ENCODE measurements at regions not wholly inside any gene's neighbourhood (a gene's known extent, or its start where the extent isn't known, plus 50 kb on each side); places are given as distances from the start of the nearest gene placed in this dataset.

DNA sequence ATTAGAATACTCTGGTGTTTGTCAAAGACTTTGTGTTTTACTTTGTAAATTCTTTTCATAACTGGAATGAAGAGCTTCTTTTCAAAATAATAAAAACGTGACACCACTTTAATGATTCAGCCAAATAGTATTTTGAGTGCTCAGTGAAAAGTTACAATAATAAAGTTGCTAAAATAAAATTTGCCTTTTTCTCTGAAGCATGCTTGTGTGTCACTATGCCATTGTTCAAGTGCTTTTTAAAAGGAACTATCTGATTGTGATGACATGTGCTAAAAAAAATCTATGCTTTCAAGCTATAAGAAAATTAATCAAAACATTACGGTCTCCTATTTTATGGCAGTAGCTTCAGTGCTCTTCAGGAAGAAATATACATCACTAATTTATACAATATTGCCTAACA is 1290.5 kb upstream of the B3GALT2 start:
- TF ChIP-seq EZH2 (IDR thresholded peaks at IDR 0.05; ENCODE audit: borderline replicate concordance) = no peak
- TF ChIP-seq, protein P1, sequence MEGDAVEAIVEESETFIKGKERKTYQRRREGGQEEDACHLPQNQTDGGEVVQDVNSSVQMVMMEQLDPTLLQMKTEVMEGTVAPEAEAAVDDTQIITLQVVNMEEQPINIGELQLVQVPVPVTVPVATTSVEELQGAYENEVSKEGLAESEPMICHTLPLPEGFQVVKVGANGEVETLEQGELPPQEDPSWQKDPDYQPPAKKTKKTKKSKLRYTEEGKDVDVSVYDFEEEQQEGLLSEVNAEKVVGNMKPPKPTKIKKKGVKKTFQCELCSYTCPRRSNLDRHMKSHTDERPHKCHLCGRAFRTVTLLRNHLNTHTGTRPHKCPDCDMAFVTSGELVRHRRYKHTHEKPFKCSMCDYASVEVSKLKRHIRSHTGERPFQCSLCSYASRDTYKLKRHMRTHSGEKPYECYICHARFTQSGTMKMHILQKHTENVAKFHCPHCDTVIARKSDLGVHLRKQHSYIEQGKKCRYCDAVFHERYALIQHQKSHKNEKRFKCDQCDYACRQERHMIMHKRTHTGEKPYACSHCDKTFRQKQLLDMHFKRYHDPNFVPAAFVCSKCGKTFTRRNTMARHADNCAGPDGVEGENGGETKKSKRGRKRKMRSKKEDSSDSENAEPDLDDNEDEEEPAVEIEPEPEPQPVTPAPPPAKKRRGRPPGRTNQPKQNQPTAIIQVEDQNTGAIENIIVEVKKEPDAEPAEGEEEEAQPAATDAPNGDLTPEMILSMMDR (IDR thresholded peaks at IDR 0.05; ENCODE audit: poor library complexity) = no peak
- no peak for TF ChIP-seq EZH2phosphoT487 (IDR thresholded peaks at IDR 0.05; ENCODE audit: low read depth, severe bottlenecking, unreplicated experiment)
